ENCODE measurements at regions not wholly inside any gene's neighbourhood (a gene's known extent, or its start where the extent isn't known, plus 50 kb on each side); places are given as distances from the start of the nearest gene placed in this dataset.

GRCh38 chr7:12124028-12124427, 87.1 kb upstream of the TMEM106B start:
- TF ChIP-seq GABPA (IDR thresholded peaks at IDR 0.05; ENCODE audit: low read depth, low read length) = no peak
- TF ChIP-seq GABPA (CRISPR knock-in tag; IDR thresholded peaks at IDR 0.05; ENCODE audit: low read depth) = no peak
- no peak for TF ChIP-seq CHD2 (IDR thresholded peaks at IDR 0.05; ENCODE audit: low read depth, low read length)
- no peak for TF ChIP-seq TCF12 (IDR thresholded peaks at IDR 0.05)
- TF ChIP-seq TCF12 (CRISPR knock-in tag; IDR thresholded peaks at IDR 0.05) = no peak
- TF ChIP-seq, protein P1, sequence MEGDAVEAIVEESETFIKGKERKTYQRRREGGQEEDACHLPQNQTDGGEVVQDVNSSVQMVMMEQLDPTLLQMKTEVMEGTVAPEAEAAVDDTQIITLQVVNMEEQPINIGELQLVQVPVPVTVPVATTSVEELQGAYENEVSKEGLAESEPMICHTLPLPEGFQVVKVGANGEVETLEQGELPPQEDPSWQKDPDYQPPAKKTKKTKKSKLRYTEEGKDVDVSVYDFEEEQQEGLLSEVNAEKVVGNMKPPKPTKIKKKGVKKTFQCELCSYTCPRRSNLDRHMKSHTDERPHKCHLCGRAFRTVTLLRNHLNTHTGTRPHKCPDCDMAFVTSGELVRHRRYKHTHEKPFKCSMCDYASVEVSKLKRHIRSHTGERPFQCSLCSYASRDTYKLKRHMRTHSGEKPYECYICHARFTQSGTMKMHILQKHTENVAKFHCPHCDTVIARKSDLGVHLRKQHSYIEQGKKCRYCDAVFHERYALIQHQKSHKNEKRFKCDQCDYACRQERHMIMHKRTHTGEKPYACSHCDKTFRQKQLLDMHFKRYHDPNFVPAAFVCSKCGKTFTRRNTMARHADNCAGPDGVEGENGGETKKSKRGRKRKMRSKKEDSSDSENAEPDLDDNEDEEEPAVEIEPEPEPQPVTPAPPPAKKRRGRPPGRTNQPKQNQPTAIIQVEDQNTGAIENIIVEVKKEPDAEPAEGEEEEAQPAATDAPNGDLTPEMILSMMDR (CRISPR knock-in tag; IDR thresholded peaks at IDR 0.05) = no peak
- no peak for TF ChIP-seq KDM5A (IDR thresholded peaks at IDR 0.05; ENCODE audit: borderline replicate concordance, low read length)
- TF ChIP-seq MYNN (CRISPR knock-in tag; IDR thresholded peaks at IDR 0.05; ENCODE audit: low read depth) = no peak
- no peak for TF ChIP-seq ZBTB2 (CRISPR knock-in tag; IDR thresholded peaks at IDR 0.05; ENCODE audit: low read depth)
- TF ChIP-seq, protein P2, sequence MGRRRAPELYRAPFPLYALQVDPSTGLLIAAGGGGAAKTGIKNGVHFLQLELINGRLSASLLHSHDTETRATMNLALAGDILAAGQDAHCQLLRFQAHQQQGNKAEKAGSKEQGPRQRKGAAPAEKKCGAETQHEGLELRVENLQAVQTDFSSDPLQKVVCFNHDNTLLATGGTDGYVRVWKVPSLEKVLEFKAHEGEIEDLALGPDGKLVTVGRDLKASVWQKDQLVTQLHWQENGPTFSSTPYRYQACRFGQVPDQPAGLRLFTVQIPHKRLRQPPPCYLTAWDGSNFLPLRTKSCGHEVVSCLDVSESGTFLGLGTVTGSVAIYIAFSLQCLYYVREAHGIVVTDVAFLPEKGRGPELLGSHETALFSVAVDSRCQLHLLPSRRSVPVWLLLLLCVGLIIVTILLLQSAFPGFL (CRISPR knock-in tag; IDR thresholded peaks at IDR 0.05) = no peak
- TF ChIP-seq POLR2AphosphoS5 (IDR thresholded peaks at IDR 0.05; ENCODE audit: low read depth, low read length) = no peak
- TF ChIP-seq WIZ (CRISPR knock-in tag; IDR thresholded peaks at IDR 0.05) = no peak
- no peak for TF ChIP-seq CEBPB (IDR thresholded peaks at IDR 0.05; ENCODE audit: borderline replicate concordance, low read depth, low read length)
- TF ChIP-seq GRHL1 (CRISPR knock-in tag; conservative IDR thresholded peaks at IDR 0.05) = no peak
- no peak for TF ChIP-seq ZNF766 (CRISPR knock-in tag; IDR thresholded peaks at IDR 0.05; ENCODE audit: borderline replicate concordance)

Measured in HepG2 (cell line).